ENCODE measurements at regions not wholly inside any gene's neighbourhood (a gene's known extent, or its start where the extent isn't known, plus 50 kb on each side); places are given as distances from the start of the nearest gene placed in this dataset.

DNA sequence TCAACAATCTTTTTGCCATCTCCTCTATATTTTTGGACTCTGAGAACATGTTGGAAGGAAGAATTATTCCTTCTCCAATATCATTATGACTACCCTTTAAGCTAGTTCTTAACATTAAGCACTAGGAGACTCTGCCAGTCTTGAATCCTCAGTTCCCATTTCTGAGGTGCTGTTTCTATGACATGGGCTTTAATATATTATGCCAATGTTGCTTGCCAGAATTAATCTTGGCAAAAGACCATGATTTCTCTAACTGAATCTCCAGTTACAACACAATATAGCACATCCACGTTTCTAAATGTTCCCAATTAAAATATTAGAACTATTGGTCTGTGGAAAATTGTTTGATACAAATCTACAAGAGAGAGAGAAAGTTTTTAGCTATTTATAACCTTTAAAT lies 250.0 kb downstream of the HGF start:
- TF ChIP-seq POLR2A (IDR thresholded peaks at IDR 0.05), result no peak
- TF ChIP-seq CTCF (IDR thresholded peaks at IDR 0.05), result no peak
- Histone ChIP-seq H3K27ac (no peak overlapping the region), H3K27me3 (no peaks in the 10 kb centered on the region), H3K4me3 (no peak overlapping the region), H3K9me3 (no peaks in the 10 kb centered on the region), H3K4me1 (no peaks in the 10 kb centered on the region), H3K36me3 (no peaks in the 10 kb centered on the region)
- DNase-seq, result no peak

DNA sequence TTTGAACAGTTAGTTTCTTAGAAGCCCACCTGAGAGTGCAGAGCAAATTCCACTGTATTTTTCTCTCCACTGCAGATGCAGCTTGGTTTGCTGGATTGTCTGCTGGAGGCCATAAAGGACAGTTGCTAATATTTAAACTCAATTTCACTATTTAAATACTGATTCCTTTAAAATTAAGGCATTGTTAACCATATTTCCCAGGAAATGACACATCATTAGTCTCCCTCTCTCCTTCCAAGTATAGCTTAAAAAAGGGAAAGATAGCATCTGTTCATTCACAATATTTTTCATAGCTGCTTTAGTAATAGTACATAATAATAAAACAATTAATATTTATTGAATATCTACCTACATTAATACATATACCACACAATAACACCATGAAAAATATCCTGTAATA lies 252.9 kb downstream of the HGF start:
- H3K27ac ChIP-seq, result no peak overlapping the region
- no peaks in the 10 kb centered on the region for H3K9me3 ChIP-seq
- no peaks in the 10 kb centered on the region for H3K27me3 ChIP-seq
- H3K4me3 ChIP-seq, result no peak overlapping the region
- no peaks in the 10 kb centered on the region for H3K36me3 ChIP-seq
- TF ChIP-seq POLR2A (IDR thresholded peaks at IDR 0.05) (no peak), CTCF (IDR thresholded peaks at IDR 0.05) (no peak)
- no peaks in the 10 kb centered on the region for H3K4me1 ChIP-seq
- DNase-seq, result no peak

DNA sequence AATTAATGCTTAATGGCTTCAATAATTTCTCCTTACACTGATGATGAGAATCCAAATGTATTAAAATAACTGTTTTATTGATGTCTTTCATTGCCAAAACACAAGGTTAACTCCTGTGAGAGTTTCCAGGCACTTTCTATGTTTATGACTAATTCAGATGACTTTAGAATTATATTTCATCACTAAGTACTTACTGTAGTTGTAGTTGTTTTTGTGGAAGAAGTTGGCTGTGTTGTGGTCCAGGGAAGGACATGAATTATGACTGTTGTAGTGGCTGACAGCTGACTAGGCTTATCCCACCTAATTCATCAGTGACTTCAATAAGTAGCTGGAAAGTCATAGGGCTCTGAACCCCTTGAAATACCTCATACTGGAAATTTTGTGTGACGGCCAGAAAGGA lies 254.8 kb downstream of the HGF start:
- TF ChIP-seq CTCF (IDR thresholded peaks at IDR 0.05) (no peak), POLR2A (IDR thresholded peaks at IDR 0.05) (no peak)
- Histone ChIP-seq H3K27me3 (no peaks in the 10 kb centered on the region), H3K27ac (no peak overlapping the region), H3K4me1 (no peaks in the 10 kb centered on the region), H3K36me3 (no peaks in the 10 kb centered on the region), H3K9me3 (no peaks in the 10 kb centered on the region), H3K4me3 (no peak overlapping the region)
- no peak for DNase-seq

GRCh38 chr7:81514546-81514945 lies 255.3 kb downstream of the HGF start:
- no peaks in the 10 kb centered on the region for H3K4me1 ChIP-seq
- DNase-seq, result no peak
- H3K9me3 ChIP-seq, result no peaks in the 10 kb centered on the region
- H3K36me3 ChIP-seq, result no peaks in the 10 kb centered on the region
- no peak overlapping the region for H3K4me3 ChIP-seq
- TF ChIP-seq POLR2A (IDR thresholded peaks at IDR 0.05) (no peak), CTCF (IDR thresholded peaks at IDR 0.05) (no peak)
- H3K27me3 ChIP-seq, result no peaks in the 10 kb centered on the region
- no peak overlapping the region for H3K27ac ChIP-seq

DNA sequence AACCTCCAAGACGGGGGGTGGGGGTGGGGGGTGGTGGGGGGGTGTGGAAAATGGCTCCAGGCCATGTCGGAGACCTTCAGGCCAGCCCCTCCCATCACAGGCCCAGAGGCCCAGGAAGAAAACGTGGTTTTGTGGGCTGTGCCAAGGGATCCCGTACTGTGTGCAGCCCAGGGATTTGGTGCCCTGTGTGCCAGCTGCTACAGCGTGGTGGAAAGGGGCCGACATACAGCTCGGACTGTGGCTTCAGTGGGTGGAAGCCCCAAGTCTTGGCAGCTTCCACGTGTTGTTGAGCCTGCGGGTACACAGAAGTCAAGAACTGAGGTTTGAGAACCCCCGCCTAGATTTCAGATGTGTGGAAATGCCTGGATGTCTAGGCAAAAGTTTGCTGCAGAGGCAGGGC lies 259.7 kb downstream of the HGF start:
- DNase-seq, result no peak
- H3K27ac ChIP-seq, result no peak overlapping the region
- no peaks in the 10 kb centered on the region for H3K4me1 ChIP-seq
- no peak overlapping the region for H3K4me3 ChIP-seq
- no peaks in the 10 kb centered on the region for H3K9me3 ChIP-seq
- H3K36me3 ChIP-seq, result no peaks in the 10 kb centered on the region
- H3K27me3 ChIP-seq, result no peaks in the 10 kb centered on the region
- TF ChIP-seq CTCF (IDR thresholded peaks at IDR 0.05), result no peak
- TF ChIP-seq POLR2A (IDR thresholded peaks at IDR 0.05), result no peak

DNA sequence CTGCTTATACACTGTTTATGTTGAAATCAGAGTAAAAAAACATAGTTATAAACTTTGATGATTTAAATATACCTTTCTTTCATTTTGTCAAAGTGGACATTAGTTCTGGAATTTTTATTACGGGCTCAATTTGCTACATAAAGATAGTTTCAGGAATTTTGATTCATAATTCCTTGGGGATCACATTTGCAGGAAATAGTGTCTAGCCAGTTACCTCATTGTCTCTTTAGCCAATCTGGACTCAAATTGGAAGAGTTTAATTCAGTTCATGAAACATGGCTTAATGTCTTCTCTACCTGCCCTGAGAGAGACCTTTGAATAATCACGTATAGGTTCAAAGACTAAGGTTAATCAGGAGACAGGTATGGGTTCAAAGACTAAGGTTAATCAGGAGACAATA lies 262.6 kb downstream of the HGF start:
- DNase-seq, result no peak
- TF ChIP-seq POLR2A (IDR thresholded peaks at IDR 0.05), result no peak
- no peak for TF ChIP-seq CTCF (IDR thresholded peaks at IDR 0.05)
- H3K27ac ChIP-seq, result no peak overlapping the region

More for the DNA sequence above, 262.6 kb downstream of the HGF start:
- H3K27me3 ChIP-seq, result no peaks in the 10 kb centered on the region
- no peaks in the 10 kb centered on the region for H3K36me3 ChIP-seq
- H3K4me1 ChIP-seq, result no peaks in the 10 kb centered on the region
- no peaks in the 10 kb centered on the region for H3K9me3 ChIP-seq
- H3K4me3 ChIP-seq, result no peak overlapping the region
